H1 (cell line): ENCODE measurements at regions not wholly inside any gene's neighbourhood (a gene's known extent, or its start where the extent isn't known, plus 50 kb on each side); places are given as distances from the start of the nearest gene placed in this dataset.

Experiments used
- CEBPB ChIP-seq: IDR thresholded peaks from 2 replicates; pipeline ENCODE4 v1.6.1; 2012; ENCODE audit warnings: low read depth, low read length
- GTF2F1 ChIP-seq: IDR thresholded peaks from 2 replicates; pipeline ENCODE4 v1.6.1; 2012; ENCODE audit warnings: low read depth, low read length, improper control_type of control experiment, borderline replicate concordance
- RFX5 ChIP-seq: IDR thresholded peaks from 2 replicates; pipeline ENCODE4 v1.6.1; 2011; ENCODE audit warnings: low read depth, low read length, improper control_type of control experiment, borderline replicate concordance
- SIX5 ChIP-seq: IDR thresholded peaks from 2 replicates; pipeline ENCODE4 v1.6.1; 2011; ENCODE audit warnings: mild to moderate bottlenecking, low read depth, low read length
- SP4 ChIP-seq: IDR thresholded peaks from 2 replicates; pipeline ENCODE4 v1.6.1; 2012; ENCODE audit warnings: low read length, inconsistent platforms

DNA sequence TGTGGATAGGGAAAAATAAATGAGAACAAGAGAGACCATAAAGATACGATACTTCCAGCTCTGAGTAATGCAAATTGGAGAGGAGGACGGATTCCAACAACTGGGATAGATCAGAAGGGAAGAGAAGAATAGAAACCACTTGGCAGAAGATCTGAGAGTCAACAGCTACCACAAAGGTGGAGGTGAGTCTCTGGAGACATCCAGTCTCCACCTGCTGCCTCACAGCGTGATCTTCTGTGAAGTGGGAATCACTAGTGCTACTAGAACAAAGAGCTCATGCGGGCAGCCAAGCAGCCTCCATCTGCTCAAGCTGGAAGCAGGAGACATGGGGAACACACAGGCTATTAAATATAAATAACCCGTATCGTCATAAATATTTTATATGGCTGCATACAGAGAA is 558.5 kb upstream of the CFAP20DC start (continued):
- TF ChIP-seq SP4 (no peak), CEBPB (no peak), GTF2F1 (no peak), SIX5 (no peak), RFX5 (no peak)
